GM18520 (cell line): ENCODE measurements at regions not wholly inside any gene's neighbourhood (a gene's known extent, or its start where the extent isn't known, plus 50 kb on each side); places are given as distances from the start of the nearest gene placed in this dataset.
"Not testable (repeated sequence)": the region's sequence is repeated elsewhere in the genome, so short reads cannot be mapped to it uniquely, and the experiment has no call there.

ENCODE experiments used
- ATAC-seq: cut with Tn5 transposase; IDR thresholded peaks from one replicate; pipeline ENCODE4 v1.9.1; 2021; ENCODE audit not compliant: unreplicated experiment

DNA sequence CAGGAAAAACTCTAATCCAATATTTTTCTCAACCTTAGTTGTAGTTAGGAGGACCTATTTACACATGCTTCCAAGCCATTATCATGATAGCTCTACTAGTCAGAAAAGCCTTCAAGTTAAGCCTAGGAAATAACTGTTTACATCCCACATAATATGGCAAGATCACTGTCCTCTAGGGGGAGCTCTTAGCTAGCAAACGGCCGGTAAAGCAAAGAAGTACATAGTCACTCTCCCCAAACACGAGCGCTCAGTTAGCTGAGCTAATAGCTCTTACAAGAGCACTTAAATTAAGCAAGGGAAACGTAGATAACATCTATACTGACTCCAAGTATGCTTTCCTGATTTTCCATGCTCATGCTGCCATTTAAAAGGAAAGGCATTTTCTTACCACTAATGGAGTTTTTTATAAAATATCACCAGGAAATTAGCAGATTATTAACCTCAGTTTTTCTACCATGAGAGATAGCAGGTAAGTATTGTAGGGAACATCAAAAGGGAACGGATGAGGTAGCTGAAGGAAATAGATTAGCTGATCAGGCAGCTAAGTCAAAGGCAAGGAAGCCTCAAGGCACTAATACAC, 100.6 kb upstream of the PABPC3 start:
- peak; percentile 58 for ATAC-seq

DNA sequence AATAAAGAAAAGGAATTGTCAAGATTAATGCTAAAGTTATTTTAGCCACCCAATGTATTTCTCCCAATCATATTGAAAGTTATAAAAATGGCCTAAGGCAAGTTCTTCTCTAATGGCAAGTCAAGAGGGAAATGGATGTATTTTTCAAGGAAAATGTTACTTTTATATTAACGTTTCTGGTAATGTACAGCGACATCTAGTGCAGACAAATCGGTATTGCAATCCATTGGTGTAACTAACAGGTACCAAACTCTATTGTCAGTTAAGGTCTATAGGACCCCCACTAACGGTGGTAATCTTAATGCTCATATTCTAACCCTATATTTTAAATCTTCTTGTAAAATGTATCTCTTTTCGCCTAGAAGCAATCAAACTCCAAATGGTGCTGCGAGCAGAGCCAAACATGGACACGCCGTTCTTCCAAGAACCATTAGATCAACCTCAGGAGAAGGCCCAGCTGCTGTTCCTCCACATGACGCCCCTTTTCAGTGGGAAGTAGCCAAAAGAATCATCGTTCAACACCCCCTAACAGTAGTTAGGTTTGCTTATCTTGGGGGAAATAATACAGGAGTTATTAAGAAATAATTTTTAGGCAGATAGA, 98.5 kb upstream of the PABPC3 start:
- no peak for ATAC-seq

DNA sequence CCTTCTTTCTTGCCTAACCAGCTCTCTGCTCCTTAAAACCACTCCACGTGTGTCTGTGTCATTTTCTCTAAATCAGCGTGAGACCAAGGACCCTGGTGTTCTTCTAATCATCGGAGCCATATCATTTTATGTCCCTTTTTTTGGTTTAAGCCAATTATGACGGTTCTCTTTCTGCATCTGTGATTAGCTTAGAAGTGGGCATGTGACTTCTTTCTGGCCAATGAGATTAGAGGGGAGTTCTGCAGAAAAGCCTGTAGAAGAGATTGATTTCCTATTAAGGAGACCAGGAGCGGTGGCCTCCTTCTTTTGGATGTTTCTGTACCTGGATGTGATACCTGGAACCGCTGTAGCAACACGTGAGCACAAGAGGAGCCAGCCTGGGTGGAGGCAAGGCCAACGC, 97.5 kb upstream of the PABPC3 start:
- ATAC-seq: no peak

DNA sequence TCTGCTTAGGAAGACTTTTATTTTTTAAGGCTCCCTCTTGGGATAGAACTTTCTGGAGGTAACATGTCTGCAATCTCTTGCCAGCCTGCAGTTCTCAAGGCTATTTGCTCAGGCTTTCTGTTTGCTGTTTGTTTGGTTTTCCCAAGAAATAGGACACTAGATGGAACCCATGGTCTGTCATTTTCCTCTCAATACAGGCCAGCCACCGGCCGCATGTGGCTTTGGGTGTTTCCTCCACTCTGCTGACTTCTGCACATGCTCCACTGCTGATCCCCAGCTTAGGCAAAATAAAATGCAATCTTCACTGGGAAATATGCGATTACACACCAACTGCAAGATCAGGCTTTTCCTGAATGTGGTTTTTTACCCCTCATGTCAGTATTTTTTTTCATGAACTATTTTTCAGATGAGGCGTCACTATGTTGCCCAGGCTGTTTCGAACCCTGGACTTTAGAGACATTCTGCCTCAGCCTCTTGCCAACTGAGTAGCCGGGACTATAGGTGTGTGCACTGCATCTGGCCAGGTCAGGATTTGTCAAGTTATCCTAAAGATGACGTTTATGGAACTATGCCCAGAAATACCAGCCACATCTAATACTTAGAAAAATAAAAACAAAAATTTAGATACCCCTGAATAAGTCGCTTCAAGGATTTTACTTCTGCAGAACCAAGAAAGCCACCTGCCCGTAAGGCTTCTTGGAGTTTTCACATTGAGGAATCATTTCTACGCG, 94.3 kb upstream of the PABPC3 start:
- no peak for ATAC-seq

DNA sequence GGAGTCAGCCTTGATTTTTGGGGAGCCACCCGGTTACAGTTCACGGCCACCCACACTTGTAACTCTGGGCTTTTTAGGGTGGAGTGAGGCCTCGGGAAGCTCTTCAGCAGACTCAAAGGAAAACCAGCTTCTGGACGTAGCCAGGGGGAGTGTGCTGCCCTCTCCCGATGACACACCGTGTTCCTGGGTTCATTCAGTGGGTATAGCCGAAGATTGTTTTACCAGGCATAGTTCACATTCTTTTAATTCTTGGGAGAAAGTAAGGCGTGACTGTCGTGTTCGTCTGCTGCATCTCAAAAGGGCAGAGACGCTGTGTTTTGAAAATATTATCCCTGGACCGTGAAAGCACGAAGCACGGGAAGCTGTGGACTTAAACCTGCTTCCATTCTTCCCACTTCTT, 93.6 kb upstream of the PABPC3 start:
- not testable (repeated sequence) for ATAC-seq

DNA sequence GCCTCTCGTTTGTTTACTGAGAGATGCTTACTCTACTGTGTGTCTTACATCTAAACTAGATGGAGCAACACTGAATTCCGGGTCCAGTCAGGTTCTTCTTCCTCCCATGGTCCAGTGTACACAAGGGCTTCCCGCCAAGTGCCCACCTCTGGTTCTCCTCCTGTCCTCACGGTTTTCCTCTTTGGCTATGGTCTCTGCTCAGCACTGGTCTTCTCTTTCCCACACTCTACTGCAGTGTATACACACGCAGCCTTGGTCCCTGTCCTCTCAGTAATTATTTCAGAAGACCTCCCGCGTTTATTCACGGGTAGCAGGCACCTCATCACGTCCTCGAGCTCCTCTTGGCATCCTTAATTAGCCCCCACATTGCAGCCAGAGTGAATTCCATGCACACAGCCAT, 91.4 kb upstream of the PABPC3 start:
- ATAC-seq: not testable (repeated sequence)

DNA sequence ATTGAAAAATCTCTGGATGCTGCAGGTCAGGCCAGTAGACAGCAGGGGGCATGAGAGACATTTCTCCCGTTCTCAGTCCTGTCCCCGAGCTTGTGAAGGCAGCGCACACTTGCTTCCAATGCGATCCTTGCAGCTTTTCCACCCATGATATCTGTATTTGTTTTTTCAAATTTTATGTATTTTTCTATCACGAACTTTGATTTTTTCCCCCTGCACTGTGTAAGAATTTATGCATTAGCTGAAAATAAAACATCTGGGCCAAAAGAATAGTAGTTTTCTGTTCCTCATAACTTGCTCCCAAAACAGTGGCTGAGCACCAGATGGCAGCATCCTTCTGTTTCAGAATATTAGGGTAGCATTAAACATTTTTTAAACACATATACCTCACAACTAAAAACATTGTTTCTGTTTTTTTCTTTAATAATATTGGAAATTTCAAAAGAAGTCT, 90.9 kb upstream of the PABPC3 start:
- not testable (repeated sequence) for ATAC-seq

DNA sequence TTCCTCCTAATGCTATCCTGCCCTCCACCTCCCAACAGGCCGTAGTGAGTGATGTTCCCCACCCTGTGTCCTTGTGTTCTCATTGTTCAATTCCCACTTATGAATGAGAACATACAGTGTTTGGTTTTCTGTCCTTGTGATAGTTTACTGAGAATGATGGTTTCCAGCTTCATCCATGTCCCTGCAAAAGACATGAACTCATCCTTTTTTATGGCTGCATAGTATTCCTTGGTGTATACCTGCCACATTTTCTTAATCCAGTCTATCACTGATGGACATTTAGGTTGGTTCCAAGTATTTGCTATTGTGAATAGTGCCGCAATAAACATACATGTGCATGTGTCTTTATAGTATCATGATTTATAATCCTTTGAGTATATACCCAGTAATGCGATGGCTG, 88.5 kb upstream of the PABPC3 start:
- not testable (repeated sequence) for ATAC-seq

DNA sequence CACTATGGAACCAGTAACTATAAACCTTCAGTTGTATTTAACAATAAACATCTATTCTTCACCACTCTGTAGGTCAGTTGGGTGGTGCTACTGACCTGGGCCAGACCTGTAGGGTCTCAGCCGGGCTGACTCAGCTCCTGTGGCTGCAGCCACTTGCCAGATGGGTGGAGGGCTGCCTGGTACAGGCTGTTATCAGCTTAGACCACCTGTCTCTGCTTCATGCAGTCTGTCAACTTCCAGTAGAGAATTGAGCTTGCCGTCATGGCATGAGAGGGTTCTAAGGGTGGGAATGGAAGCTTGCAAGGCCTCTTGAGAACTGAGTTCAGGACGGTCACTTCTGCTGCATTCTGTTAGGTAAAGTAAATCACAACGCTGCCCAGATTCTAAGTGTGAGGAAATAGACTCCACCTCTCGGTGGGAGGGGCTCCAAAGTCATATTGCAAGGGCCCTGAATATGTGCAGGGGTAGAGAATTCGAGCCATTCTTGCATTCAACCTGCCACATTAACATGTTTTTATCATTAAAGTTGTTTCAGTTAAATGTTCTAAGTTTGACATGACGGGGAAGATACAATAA, 81.5 kb upstream of the PABPC3 start:
- not testable (repeated sequence) for ATAC-seq

DNA sequence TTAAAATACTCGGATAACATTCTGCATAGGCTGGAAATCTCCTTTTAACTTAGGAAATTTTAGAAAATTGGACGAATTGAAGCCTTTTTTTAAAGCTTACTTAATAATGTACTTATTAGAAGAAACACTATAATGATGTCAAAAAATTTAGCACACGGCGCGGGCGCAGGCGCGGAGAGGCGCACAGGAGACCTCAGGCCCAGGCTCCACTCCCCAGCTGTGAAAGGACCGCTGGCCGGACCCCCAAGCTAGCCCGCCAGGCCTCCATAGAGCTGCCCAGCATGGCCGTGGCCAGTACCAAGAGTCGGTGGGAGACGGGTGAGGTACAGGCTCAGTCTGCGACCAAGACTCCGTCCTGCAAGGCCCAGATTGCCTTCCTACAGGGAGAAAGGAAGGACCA, 78.8 kb upstream of the PABPC3 start:
- not testable (repeated sequence) for ATAC-seq

DNA sequence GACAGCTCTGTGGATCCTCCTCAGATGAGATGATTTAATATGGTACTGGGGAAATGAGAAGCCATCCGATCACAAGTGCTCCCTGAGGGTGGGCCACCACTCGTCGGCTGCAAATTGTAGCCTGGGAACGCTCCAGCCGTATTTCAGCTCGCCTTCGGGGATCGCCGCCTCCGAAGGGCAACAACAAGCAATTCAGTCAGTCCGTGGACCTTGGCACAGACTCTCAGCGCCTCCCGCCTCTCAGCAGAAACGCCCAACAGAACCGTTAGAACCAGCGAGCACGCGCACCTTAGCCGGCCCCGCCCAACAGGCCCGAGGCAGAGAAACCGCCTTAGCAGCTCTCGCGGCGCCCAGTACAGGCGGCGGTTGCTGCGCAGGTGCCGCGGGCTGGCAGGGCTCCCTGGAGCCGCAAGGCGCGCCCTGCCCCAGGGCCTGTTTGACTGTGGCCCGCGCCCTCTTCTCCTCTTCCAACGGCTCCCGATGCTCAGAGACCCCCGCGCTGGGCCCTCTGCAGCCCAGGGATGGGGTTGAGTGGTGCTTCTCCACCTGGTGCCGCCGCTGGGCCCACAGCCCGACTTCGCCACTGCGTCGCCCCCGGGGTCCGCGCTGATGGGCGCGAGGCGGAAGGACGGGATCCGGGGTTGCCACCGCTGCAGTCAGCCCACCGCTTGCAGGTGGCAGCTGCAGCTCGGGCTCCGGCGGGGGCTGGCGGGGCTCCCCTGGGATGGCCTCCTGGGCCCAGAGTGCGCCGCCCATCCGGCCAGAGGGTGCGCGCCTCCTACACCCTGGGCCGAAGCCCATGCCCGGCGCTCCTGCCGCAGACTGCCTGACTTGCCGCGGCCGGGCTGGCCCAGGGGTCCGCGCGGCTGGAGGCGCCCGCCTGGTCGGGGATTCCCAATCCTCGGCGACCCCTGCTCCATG, 77.9 kb upstream of the PABPC3 start:
- not testable (repeated sequence) for ATAC-seq

DNA sequence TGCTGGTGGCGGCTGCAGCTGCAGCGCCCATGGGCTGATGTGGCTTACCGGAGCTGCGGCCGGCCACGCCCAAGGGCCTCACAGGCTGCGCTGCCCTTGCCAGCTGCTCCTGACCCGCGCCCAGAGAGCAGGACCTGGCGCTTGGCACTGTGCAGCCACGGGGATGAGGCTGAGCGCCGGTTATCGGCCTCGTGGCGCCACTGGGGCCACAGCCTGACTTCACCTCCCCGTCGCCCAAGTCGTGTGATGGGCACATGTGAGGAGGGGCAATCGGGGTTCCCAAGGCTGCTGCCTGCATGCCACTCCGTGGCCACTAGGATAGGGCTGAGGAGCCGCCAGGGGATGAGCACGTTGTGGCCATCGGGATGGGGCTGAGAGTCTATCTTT, 77.2 kb upstream of the PABPC3 start:
- no peak for ATAC-seq

DNA sequence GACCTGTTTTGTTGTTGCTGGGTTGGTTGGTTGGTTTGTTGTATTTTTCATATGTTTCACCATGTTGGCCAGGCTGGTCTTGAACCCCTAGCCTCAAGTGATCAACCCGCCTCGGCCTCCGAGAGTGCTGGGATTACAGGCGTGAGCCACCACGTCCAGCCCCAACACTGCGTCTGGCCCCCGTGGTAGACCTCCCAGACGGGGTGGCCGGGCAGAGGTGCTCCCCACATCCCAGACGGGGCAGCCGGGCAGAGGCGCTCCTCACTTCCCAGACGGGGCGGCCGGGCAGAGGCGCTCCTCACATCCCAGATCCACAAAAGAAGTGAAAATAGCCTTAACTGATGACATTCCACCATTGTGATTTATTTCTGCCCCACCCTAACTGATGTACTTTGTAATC, 76.2 kb upstream of the PABPC3 start:
- ATAC-seq: not testable (repeated sequence)

DNA sequence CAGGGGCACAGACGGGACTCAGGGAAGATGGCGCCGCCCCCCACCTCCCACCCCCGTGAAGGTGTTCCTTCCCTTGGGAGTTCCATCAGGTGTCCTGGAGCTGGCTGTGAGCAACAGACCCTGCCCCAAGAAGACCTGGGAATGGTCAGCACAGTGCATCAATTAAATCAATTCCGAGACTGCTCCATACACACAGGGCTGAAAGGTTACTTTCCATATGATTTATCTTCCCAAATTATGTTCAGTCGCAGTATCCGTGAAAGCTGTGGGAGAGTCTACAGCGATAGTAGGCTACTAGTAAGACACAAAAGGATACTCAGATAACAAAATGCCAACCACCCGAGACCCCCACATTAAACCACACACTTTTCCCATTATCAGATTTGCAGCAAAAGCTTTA, 71.8 kb upstream of the PABPC3 start:
- no peak for ATAC-seq

DNA sequence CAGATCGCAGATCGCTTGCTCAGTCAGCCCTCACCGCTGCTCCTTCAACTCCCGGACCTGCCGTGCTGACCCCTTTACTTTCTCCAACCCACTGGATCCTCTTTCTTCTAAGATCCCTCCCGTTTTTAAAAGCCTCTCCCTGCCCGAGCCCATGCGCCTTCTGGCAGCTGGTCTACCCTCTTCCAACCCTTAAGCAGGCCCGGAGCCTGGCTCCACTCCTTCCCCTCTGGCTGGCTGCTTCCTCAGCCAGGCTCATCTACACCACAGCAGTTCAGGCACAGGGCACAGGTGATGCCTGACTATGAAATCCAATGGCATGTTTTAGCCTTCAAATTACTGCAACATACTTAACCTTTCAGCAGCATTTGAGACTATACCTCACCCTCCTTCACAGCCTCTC, 63.8 kb upstream of the PABPC3 start:
- ATAC-seq: no peak

DNA sequence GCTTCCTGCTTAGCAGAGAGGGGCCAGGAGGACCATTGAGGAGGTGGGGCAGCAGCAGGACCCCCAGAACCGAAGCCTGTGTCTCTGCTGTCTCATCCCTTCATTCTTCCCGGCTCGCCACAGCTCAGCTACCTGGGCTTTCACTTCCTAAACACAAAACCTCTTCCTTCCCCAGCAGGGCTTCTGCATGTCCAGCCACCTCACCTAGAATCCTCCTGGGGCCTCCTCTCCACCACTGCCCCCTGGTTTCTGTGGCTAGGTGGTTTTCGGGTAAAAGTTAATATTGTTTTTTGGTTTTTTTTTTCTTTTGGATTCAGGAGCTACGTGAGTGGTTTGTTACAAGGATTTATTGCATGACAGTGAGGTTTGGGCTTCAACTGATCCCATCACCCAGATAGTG, 61.8 kb upstream of the PABPC3 start:
- ATAC-seq: no peak

DNA sequence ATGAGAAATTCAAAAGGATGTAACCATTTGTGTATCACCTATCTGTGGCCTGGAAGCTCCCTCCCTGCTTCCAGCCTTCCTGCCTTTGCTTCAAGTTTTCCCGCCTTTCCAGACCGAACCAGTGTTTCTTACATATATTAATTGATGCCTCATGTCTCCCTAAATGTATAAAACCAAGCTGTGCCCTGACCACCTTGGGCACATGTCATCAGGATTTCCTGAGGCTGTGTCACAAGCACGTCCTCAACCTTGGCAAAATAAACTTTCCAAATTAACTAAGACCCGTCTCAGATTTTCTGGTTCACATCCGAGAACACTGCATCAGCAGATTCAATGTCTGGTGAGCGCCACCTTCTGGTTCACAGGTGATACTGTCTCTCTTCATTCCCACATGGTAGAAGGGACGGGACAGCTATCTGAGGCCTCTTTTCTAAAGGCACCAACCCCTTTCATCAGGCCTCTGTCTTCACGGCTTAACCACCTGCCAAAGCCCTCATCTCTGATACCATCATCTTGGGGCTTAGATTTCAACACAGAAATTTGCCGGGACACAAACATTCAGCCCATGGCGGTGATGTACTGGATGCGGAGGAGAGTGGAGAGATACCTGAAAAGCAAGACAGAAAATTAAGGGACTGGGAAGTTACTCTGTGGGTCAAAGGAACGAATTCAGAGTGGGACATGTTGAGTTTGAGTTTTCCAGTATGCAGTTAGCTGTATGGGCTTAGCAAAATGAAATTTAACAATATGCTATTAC, 58.7 kb upstream of the PABPC3 start:
- peak; percentile 56 for ATAC-seq

DNA sequence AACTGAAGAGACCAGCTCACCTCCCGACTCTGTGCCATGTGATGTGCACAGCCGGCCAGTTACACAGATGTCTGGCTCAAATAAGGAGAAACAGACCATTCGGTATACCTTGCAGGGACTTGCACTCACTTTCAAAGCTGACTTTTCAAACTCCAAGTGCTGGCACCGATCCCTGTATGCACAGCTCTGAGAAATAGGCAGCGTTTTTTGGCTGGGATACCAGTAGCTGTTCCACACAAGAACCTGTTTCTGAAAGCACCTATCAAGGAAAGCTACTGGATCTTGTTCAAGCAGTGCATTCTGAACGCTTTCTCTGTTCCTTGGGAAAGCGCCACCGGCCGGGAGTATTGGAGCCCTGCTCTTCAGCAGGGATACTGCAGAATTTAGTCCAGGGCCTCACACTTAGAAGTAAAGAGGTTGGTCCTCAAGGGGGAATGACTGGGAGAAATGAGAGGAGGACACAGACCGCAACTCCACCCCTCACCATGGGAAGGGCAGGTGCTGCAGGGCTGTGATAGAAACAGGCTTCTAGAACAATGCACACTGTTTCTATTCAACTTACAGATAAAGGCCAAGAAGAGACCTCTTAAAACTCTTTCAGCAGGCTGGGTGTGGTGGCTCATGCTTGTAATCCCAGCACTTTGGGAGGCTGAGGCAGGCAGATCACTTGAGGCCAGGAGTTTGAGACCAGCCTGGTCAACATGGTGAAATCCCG, 53.6 kb upstream of the PABPC3 start:
- no peak for ATAC-seq

DNA sequence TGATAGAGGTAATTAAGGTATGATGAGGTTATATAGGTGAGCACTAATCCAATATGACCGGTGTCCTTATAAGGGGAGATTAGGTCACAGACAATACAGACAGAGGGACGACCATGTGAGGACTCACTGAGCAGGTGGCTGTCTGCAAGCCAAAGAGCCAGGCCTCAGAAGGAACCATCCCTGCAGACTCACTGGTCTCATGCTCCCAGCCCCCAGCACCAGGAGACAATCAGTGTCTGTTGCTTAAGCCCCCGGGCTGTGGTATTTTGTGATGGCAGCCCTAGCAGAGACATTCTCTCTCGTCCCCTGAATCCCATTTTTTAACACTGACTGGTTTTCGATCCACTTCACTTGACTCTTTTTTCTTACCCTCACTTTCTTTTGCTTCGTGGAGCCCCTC, 51.9 kb upstream of the PABPC3 start:
- no peak for ATAC-seq
